ENCODE measurements at regions not wholly inside any gene's neighbourhood (a gene's known extent, or its start where the extent isn't known, plus 50 kb on each side); places are given as distances from the start of the nearest gene placed in this dataset.
A peak's percentile ranks its signal among the peaks of the same experiment; 100 is the strongest.

GRCh38 chr2:18299423-18300212 lies 260.8 kb downstream of the RDH14 start (continued):
- no peak for TF ChIP-seq HDAC2 (IDR thresholded peaks at IDR 0.05)
- TF ChIP-seq ZFP36 (IDR thresholded peaks at IDR 0.05; ENCODE audit: borderline replicate concordance, partially characterized antibody), result no peak
- TF ChIP-seq GATA3 (IDR thresholded peaks at IDR 0.05; ENCODE audit: borderline replicate concordance), result peak; percentile 93
- no peak for TF ChIP-seq CHD4 (IDR thresholded peaks at IDR 0.05; ENCODE audit: borderline replicate concordance)
- TF ChIP-seq CEBPB (IDR thresholded peaks at IDR 0.05), result peak; percentile 79 to 84; a peak in 3 of 4 replicates
- TF ChIP-seq EHMT2 (IDR thresholded peaks at IDR 0.05; ENCODE audit: low read depth), result no peak
- TF ChIP-seq PBX3 (IDR thresholded peaks at IDR 0.05), result 0 out of 2 replicates have a peak, but pooled peaks have one; percentile 54
- no peak for TF ChIP-seq HOXB13 (CRISPR knock-in tag; IDR thresholded peaks at IDR 0.05; ENCODE audit: low read depth)
- no peak for TF ChIP-seq ZNF302 (CRISPR knock-in tag; IDR thresholded peaks at IDR 0.05)
- peak; percentile 47 to 54; a peak in 4 of 5 replicates for TF ChIP-seq RAD21 (conservative IDR thresholded peaks at IDR 0.05 in 1 of 2, IDR thresholded peaks at IDR 0.05 in 1 of 2)
- TF ChIP-seq E2F6 (IDR thresholded peaks at IDR 0.05; ENCODE audit: borderline replicate concordance, low read depth), result peak; percentile 46; the same call in 1 of the 2 replicates
- TF ChIP-seq TP53 (CRISPR knock-in tag; IDR thresholded peaks at IDR 0.05), result no peak

- H3K27ac ChIP-seq, result peak overlapping the region; percentile 63 to 82
- ChIA-PET CTCF (no interaction called here), POLR2A (no interaction called here)
- WGBS (ENCODE audit: missing lambda C conversion rate), result 70% methylated on average over 6 of the region's 6 CpGs
- H3K4me2 ChIP-seq, result no peak overlapping the region
- no peak overlapping the region for H3K4me3 ChIP-seq
- TF ChIP-seq USF2 (IDR thresholded peaks at IDR 0.05) (no peak), MYC (IDR thresholded peaks at IDR 0.05; ENCODE audit: borderline replicate concordance, low read length) (no peak), ATOH8 (CRISPR knock-in tag; IDR thresholded peaks at IDR 0.05; ENCODE audit: low read depth) (no peak), HDAC2 (IDR thresholded peaks at IDR 0.05) (no peak), HEYL (CRISPR knock-in tag; IDR thresholded peaks at IDR 0.05) (no peak), MAX (IDR thresholded peaks at IDR 0.05) (no peak), BCL3 (IDR thresholded peaks at IDR 0.05) (no peak), CHD2 (IDR thresholded peaks at IDR 0.05; ENCODE audit: low read length, partially characterized antibody) (no peak), ELK1 (IDR thresholded peaks at IDR 0.05; ENCODE audit: low read depth, low read length) (no peak), EP300 (IDR thresholded peaks at IDR 0.05) (no peak), EHMT2 (IDR thresholded peaks at IDR 0.05; ENCODE audit: low read depth) (no peak)
- no peak for FAIRE-seq
- H3K9me3 ChIP-seq, result no peaks in the 10 kb centered on the region
- no peak for DNase-seq (ENCODE audit: low read depth in 1 of 2, low spot score in 1 of 2)
- peaks cover 40% of the 10 kb centered on the region for H3K4me1 ChIP-seq
- no peak for ATAC-seq
Observed at GRCh38 chr2:18297534-18298058, 262.9 kb downstream of the RDH14 start.
